ENCODE measurements at regions not wholly inside any gene's neighbourhood (a gene's known extent, or its start where the extent isn't known, plus 50 kb on each side); places are given as distances from the start of the nearest gene placed in this dataset.

GRCh38 chr5:88588609-88589008 lies 294.4 kb downstream of the MEF2C start:
- TF ChIP-seq MXI1 (conservative IDR thresholded peaks at IDR 0.05; ENCODE audit: poor library complexity, severe bottlenecking): no peak
- no peak for TF ChIP-seq EP300 (conservative IDR thresholded peaks at IDR 0.05; ENCODE audit: poor library complexity, severe bottlenecking)
- no peak for TF ChIP-seq SMC3 (conservative IDR thresholded peaks at IDR 0.05; ENCODE audit: poor library complexity)
- TF ChIP-seq EZH2 (IDR thresholded peaks at IDR 0.05; ENCODE audit: borderline replicate concordance, insufficient read depth, low read length, poor library complexity, severe bottlenecking): no peak
- no peak for TF ChIP-seq CTCF (IDR thresholded peaks at IDR 0.05; ENCODE audit: poor library complexity, severe bottlenecking)
- TF ChIP-seq RAD21 (conservative IDR thresholded peaks at IDR 0.05): no peak
- no peak for TF ChIP-seq REST (IDR thresholded peaks at IDR 0.05; ENCODE audit: borderline replicate concordance)
- no peak for TF ChIP-seq POLR2AphosphoS5 (IDR thresholded peaks at IDR 0.05)
- no peak for TF ChIP-seq TAF1 (IDR thresholded peaks at IDR 0.05; ENCODE audit: low read depth)
- Histone ChIP-seq H3K9ac (ENCODE audit: low read length) (no peak overlapping the region), H3K4me2 (ENCODE audit: low read length) (no peak overlapping the region), H3K79me2 (replicated peaks; ENCODE audit: insufficient read depth, low read length) (no peaks in the 10 kb centered on the region), H3K27me3 (ENCODE audit: insufficient read depth, low read depth, low read length) (no peaks in the 10 kb centered on the region), H4K20me1 (ENCODE audit: insufficient read depth) (no peaks in the 10 kb centered on the region), H3K27ac (ENCODE audit: low read length) (no peak overlapping the region), H3K36me3 (ENCODE audit: insufficient read depth, low read length) (no peaks in the 10 kb centered on the region), H3K9me2 (ENCODE audit: insufficient read depth, low read length) (no peaks in the 10 kb centered on the region), H2AFZ (ENCODE audit: low read depth, low read length) (no peak overlapping the region), H3F3A (ENCODE audit: insufficient read depth, low read length, poor library complexity, severe bottlenecking) (no peaks in the 10 kb centered on the region), H3K9me3 (ENCODE audit: low read length) (peaks cover 6% of the 10 kb centered on the region), H3K4me3 (ENCODE audit: low read length) (no peak overlapping the region)

- Histone ChIP-seq H3F3A (ENCODE audit: insufficient read depth, low read length, poor library complexity, severe bottlenecking) (no peaks in the 10 kb centered on the region), H3K9me3 (ENCODE audit: low read length) (peaks cover 4% of the 10 kb centered on the region), H3K4me2 (ENCODE audit: low read length) (no peak overlapping the region), H3K27ac (ENCODE audit: low read length) (no peak overlapping the region), H3K9ac (ENCODE audit: low read length) (no peak overlapping the region), H3K79me2 (replicated peaks; ENCODE audit: insufficient read depth, low read length) (no peaks in the 10 kb centered on the region), H4K20me1 (ENCODE audit: insufficient read depth) (no peaks in the 10 kb centered on the region), H3K9me2 (ENCODE audit: insufficient read depth, low read length) (no peaks in the 10 kb centered on the region), H2AFZ (ENCODE audit: low read depth, low read length) (no peak overlapping the region), H3K27me3 (ENCODE audit: insufficient read depth, low read depth, low read length) (no peaks in the 10 kb centered on the region), H3K4me3 (ENCODE audit: low read length) (no peak overlapping the region), H3K36me3 (ENCODE audit: insufficient read depth, low read length) (no peaks in the 10 kb centered on the region)
- TF ChIP-seq EZH2 (IDR thresholded peaks at IDR 0.05; ENCODE audit: borderline replicate concordance, insufficient read depth, low read length, poor library complexity, severe bottlenecking) (no peak), EP300 (conservative IDR thresholded peaks at IDR 0.05; ENCODE audit: poor library complexity, severe bottlenecking) (no peak), TAF1 (IDR thresholded peaks at IDR 0.05; ENCODE audit: low read depth) (no peak), RAD21 (conservative IDR thresholded peaks at IDR 0.05) (no peak), REST (IDR thresholded peaks at IDR 0.05; ENCODE audit: borderline replicate concordance) (no peak), CTCF (IDR thresholded peaks at IDR 0.05; ENCODE audit: poor library complexity, severe bottlenecking) (no peak), POLR2AphosphoS5 (IDR thresholded peaks at IDR 0.05) (no peak), SMC3 (conservative IDR thresholded peaks at IDR 0.05; ENCODE audit: poor library complexity) (no peak), MXI1 (conservative IDR thresholded peaks at IDR 0.05; ENCODE audit: poor library complexity, severe bottlenecking) (no peak)
These were observed 299.5 kb downstream of the MEF2C start for GRCh38 chr5:88583471-88583870.

Measured in neural cell (in vitro differentiated cells).